Skeletal muscle satellite cell (primary cell): ENCODE measurements at regions not wholly inside any gene's neighbourhood (a gene's known extent, or its start where the extent isn't known, plus 50 kb on each side); places are given as distances from the start of the nearest gene placed in this dataset.

Source experiments
- H3K27me3 ChIP-seq: 2 replicates; pipeline ENCODE4 v1.7.0; 2013; ENCODE audit warnings: low read length; ENCODE audit not compliant: control insufficient read depth, insufficient read depth
- H3K36me3 ChIP-seq: 2 replicates; pipeline ENCODE4 v1.7.0; 2013; ENCODE audit warnings: mild to moderate bottlenecking, control low read depth, low read length; ENCODE audit not compliant: insufficient read depth
- H3K4me1 ChIP-seq: 2 replicates; pipeline ENCODE4 v1.7.0; 2013; ENCODE audit warnings: low read length; ENCODE audit not compliant: control insufficient read depth, insufficient read depth
- H3K4me2 ChIP-seq: 2 replicates; pipeline ENCODE4 v1.7.0; 2013; ENCODE audit warnings: mild to moderate bottlenecking, low read length
- H3K4me3 ChIP-seq: 2 replicates; pipeline ENCODE4 v1.7.0; 2013; ENCODE audit warnings: low read length
- H3K9ac ChIP-seq: 2 replicates; pipeline ENCODE4 v1.7.0; 2013; ENCODE audit warnings: mild to moderate bottlenecking, low read depth, low read length, moderate library complexity
- H3K9me3 ChIP-seq: replicated peaks from 2 replicates; pipeline ENCODE4 v1.7.0; 2013; ENCODE audit warnings: mild to moderate bottlenecking, control low read depth, low read length

DNA sequence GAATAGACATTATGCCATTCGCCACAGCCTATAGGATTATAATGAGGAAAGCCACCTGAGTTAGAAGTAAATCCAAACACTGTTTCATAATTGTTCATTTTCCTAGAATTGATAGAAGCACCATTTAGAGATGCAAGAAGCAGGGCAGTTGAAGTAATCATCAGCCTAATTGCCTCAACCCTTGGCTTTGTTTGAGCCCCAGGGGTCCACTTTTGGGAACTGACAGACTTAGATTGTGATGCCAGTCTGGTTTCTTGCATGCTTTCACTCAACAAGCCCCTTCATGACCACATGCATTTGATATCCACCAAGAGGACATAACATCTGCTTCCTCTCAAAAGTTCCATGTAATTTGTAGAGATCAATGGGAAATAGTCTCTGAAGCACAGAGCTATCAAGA is 97.2 kb upstream of the COL8A1 start:
- no peaks in the 10 kb centered on the region for H3K27me3 ChIP-seq
- no peak overlapping the region for H3K4me2 ChIP-seq
- peaks cover 43% of the 10 kb centered on the region for H3K4me1 ChIP-seq
- no peak overlapping the region for H3K9ac ChIP-seq
- H3K4me3 ChIP-seq = no peak overlapping the region
- no peaks in the 10 kb centered on the region for H3K36me3 ChIP-seq
- no peaks in the 10 kb centered on the region for H3K9me3 ChIP-seq

- Histone ChIP-seq H3K27me3 (no peaks in the 10 kb centered on the region), H3K4me3 (no peak overlapping the region), H3K4me1 (peaks cover 27% of the 10 kb centered on the region), H3K9ac (no peak overlapping the region), H3K9me3 (no peaks in the 10 kb centered on the region), H3K4me2 (no peak overlapping the region), H3K36me3 (no peaks in the 10 kb centered on the region)
Measured at GRCh38 chr3:99537416-99537815, 101.0 kb upstream of the COL8A1 start.

- Histone ChIP-seq H3K9ac (no peak overlapping the region), H3K4me3 (no peak overlapping the region), H3K9me3 (no peaks in the 10 kb centered on the region), H3K4me2 (no peak overlapping the region), H3K4me1 (peaks cover 30% of the 10 kb centered on the region), H3K36me3 (no peaks in the 10 kb centered on the region), H3K27me3 (no peaks in the 10 kb centered on the region)
Measured at GRCh38 chr3:99536555-99537314, 101.7 kb upstream of the COL8A1 start.

- Histone ChIP-seq H3K27me3 (no peaks in the 10 kb centered on the region), H3K4me2 (peak overlapping the region; percentile 42), H3K9me3 (no peaks in the 10 kb centered on the region), H3K36me3 (no peaks in the 10 kb centered on the region), H3K4me1 (peaks cover 30% of the 10 kb centered on the region), H3K4me3 (no peak overlapping the region), H3K9ac (peak overlapping the region; percentile 7)
Measured at GRCh38 chr3:99534951-99535704, 103.3 kb upstream of the COL8A1 start.

GRCh38 chr3:99532246-99532645 is 106.1 kb upstream of the COL8A1 start:
- Histone ChIP-seq H3K4me1 (peaks cover 39% of the 10 kb centered on the region), H3K36me3 (no peaks in the 10 kb centered on the region)

DNA sequence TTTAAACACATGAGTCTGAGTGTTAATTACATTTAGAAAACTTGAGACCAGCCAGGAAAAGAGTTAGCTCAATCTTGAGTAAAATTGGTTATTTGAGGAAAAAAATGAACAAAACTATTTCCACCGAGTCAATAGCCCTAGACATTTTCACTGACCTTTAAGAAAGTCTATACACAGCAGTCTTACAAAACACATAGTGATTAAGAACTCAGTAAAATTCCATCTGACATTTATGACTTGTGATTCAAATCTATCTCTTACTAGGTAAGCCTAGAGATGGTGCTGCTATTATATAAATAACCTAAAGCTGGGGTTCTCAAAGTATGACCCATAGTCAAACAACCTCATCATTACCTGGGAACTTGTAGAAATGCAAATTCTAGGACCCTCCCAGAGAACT is 109.1 kb upstream of the COL8A1 start:
- Histone ChIP-seq H3K4me3 (no peak overlapping the region), H3K4me2 (no peak overlapping the region), H3K9ac (no peak overlapping the region), H3K9me3 (no peaks in the 10 kb centered on the region), H3K36me3 (no peaks in the 10 kb centered on the region), H3K4me1 (peaks cover 21% of the 10 kb centered on the region), H3K27me3 (no peaks in the 10 kb centered on the region)

More at GRCh38 chr3:99532246-99532645, 106.1 kb upstream of the COL8A1 start:
- H3K27me3 ChIP-seq = no peaks in the 10 kb centered on the region
- H3K9ac ChIP-seq = no peak overlapping the region
- H3K9me3 ChIP-seq = no peaks in the 10 kb centered on the region
- H3K4me2 ChIP-seq = no peak overlapping the region
- no peak overlapping the region for H3K4me3 ChIP-seq

- H3K4me1 ChIP-seq = peaks cover 16% of the 10 kb centered on the region
- H3K36me3 ChIP-seq = no peaks in the 10 kb centered on the region
- no peaks in the 10 kb centered on the region for H3K27me3 ChIP-seq
- no peak overlapping the region for H3K4me3 ChIP-seq
- peak overlapping the region; percentile 21 for H3K9ac ChIP-seq
- no peaks in the 10 kb centered on the region for H3K9me3 ChIP-seq
- no peak overlapping the region for H3K4me2 ChIP-seq
Measured at GRCh38 chr3:99526921-99527320, 111.5 kb upstream of the COL8A1 start.

GRCh38 chr3:99524559-99524958 is 113.8 kb upstream of the COL8A1 start:
- Histone ChIP-seq H3K27me3 (no peaks in the 10 kb centered on the region), H3K4me2 (no peak overlapping the region), H3K9ac (no peak overlapping the region), H3K36me3 (no peaks in the 10 kb centered on the region), H3K4me3 (no peak overlapping the region), H3K9me3 (no peaks in the 10 kb centered on the region), H3K4me1 (peaks cover 15% of the 10 kb centered on the region)

GRCh38 chr3:99523431-99524127 is 114.8 kb upstream of the COL8A1 start:
- Histone ChIP-seq H3K4me2 (no peak overlapping the region), H3K27me3 (no peaks in the 10 kb centered on the region), H3K4me1 (peaks cover 8% of the 10 kb centered on the region), H3K9me3 (no peaks in the 10 kb centered on the region), H3K36me3 (no peaks in the 10 kb centered on the region), H3K9ac (no peak overlapping the region), H3K4me3 (no peak overlapping the region)

- Histone ChIP-seq H3K4me1 (peaks cover 5% of the 10 kb centered on the region), H3K9me3 (no peaks in the 10 kb centered on the region), H3K4me2 (no peak overlapping the region), H3K9ac (no peak overlapping the region), H3K36me3 (no peaks in the 10 kb centered on the region), H3K4me3 (no peak overlapping the region), H3K27me3 (no peaks in the 10 kb centered on the region)
Measured at GRCh38 chr3:99522147-99522546, 116.2 kb upstream of the COL8A1 start.

DNA sequence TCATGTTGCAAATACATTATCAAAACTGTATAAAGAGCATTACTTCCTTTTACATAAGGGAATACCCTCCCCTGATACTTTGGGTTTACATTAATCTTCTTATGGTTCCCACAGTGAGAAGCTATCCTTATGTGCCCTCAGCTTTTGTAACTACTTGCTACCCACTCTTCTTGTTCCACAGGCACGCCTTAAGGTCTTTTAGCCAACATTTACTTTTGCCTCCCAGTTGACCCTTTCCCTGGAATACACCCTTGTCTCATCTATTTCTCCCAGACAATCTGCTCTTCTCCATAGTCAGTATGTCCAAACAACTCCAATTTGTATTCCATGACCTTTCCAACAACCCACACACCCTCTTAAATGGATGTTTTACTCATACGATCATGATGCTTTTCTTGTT is 116.8 kb upstream of the COL8A1 start:
- Histone ChIP-seq H3K9me3 (no peaks in the 10 kb centered on the region), H3K27me3 (no peaks in the 10 kb centered on the region), H3K36me3 (no peaks in the 10 kb centered on the region), H3K4me2 (no peak overlapping the region), H3K4me3 (no peak overlapping the region), H3K9ac (no peak overlapping the region), H3K4me1 (no peaks in the 10 kb centered on the region)
